Epithelial cell of proximal tubule (primary cell): ENCODE measurements at regions not wholly inside any gene's neighbourhood (a gene's known extent, or its start where the extent isn't known, plus 50 kb on each side); places are given as distances from the start of the nearest gene placed in this dataset.

Experiments used
- DNase-seq: peaks from one replicate; pipeline ENCODE4 v3.0.0-alpha.2; 2011; ENCODE audit warnings: low read depth
- H3K4me3 ChIP-seq: 2 replicates; pipeline ENCODE4 v1.5.1; 2011; ENCODE audit warnings: low read depth, mild to moderate bottlenecking, low read length
- CTCF ChIP-seq: conservative IDR thresholded peaks from 2 replicates; pipeline ENCODE4 v1.5.1; 2012; ENCODE audit warnings: low read depth, mild to moderate bottlenecking, low read length

- TF ChIP-seq CTCF: no peak
These were observed 76.4 kb downstream of the RHOB start for GRCh38 chr2:20523073-20523798.

GRCh38 chr2:20523799-20524187 is 76.9 kb downstream of the RHOB start:
- H3K4me3 ChIP-seq: no peak overlapping the region
- DNase-seq: no peak
- TF ChIP-seq CTCF: no peak

More at GRCh38 chr2:20523073-20523798, 76.4 kb downstream of the RHOB start:
- no peak for DNase-seq
- H3K4me3 ChIP-seq: no peak overlapping the region

- no peak overlapping the region for H3K4me3 ChIP-seq
- no peak for TF ChIP-seq CTCF
- no peak for DNase-seq
These were observed 77.7 kb downstream of the RHOB start for GRCh38 chr2:20524412-20525040.

- TF ChIP-seq CTCF: no peak
- no peak overlapping the region for H3K4me3 ChIP-seq
- no peak for DNase-seq
These were observed 78.5 kb downstream of the RHOB start for GRCh38 chr2:20525041-20526035.

DNA sequence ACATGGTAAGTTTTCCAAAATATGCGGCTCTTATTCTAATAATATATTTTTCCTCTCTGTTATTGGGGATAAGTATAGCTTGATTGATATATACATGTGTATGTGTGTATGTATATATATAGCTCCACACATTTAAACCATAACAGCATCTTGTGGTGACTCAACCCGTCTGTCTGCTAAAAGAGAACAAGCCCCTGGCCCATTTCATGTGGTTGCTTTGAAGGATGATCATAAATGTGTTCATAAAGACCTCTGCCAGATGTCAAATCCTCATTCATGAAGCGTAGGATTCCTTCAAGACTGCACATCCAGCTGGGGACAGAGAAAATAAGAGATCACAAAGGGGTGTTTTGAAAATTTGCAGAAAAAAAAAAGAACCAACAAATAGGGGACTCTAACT is 79.3 kb downstream of the RHOB start:
- no peak overlapping the region for H3K4me3 ChIP-seq
- TF ChIP-seq CTCF: no peak
- DNase-seq: no peak

GRCh38 chr2:20526708-20527107 is 79.8 kb downstream of the RHOB start:
- H3K4me3 ChIP-seq: no peak overlapping the region
- no peak for TF ChIP-seq CTCF
- no peak for DNase-seq
